ENCODE measurements at regions not wholly inside any gene's neighbourhood (a gene's known extent, or its start where the extent isn't known, plus 50 kb on each side); places are given as distances from the start of the nearest gene placed in this dataset.

DNA sequence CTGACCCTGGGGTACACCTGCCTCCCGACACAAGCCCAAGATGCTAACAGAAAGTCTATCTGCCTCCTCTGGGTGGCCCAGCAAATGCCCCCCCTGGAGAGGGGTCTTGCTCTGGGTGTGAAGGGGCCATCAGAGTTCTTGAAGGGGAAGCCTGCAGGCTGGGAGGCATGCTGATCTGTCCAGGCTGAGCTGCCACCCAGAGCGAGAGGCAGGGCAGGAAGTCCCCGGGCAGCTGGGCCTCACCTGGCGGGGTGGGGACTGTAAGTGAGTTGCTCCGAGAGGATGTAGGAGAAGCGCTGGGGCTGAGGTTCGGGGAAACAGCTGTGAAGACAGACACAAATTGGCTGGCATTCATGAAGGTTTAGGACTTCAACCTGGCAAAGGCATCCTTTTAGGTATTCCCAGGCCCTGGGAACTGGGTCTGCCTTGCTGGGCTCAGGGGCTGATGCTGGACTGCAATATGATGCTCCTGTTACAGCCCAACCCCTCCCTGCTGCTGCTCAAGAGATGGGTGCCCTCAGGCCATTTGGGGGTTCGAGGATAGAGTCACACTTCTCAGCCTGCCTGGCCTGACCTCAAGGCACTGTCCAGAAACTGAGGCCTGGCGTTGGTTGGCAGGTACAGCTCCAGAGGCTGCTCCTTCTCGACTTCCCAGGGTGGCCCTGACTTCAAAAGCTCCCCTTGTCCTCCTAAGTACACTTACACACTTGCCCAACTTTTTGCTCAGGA, 60.2 kb upstream of the LYVE1 start:
- H3K36me3 Mint-ChIP-seq (ENCODE audit: low read depth) = peaks cover 12% of the 10 kb centered on the region
- TF ChIP-seq CTCF (IDR thresholded peaks at IDR 0.05) = no peak
- DNase-seq = no peak
- no peak overlapping the region for H3K4me3 Mint-ChIP-seq
- H3K27me3 Mint-ChIP-seq (ENCODE audit: low read depth, poor library complexity) = no peaks in the 10 kb centered on the region
- H3K9me3 Mint-ChIP-seq = no peaks in the 10 kb centered on the region
- no peak overlapping the region for H3K27ac Mint-ChIP-seq
- peaks cover 33% of the 10 kb centered on the region for H3K4me1 Mint-ChIP-seq

DNA sequence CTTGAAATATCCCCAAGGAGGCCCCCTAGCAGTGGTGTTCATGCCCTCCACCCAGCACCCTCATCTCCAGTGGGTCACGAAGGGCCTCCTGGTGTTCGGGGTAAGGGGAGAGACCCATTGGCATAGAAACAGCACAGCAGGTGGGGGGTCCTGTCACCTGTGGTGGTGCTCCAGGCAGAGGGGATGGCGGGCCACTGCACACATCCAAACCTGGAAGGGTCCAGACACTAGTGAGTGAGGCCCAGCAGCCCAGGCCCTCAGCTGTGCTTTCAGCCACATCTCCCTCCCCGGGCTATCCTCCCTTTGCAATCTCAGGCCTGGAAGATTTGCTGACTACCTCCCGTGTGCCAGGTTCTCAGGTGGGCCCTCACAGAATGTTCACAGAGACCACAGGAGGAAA, 59.4 kb upstream of the LYVE1 start:
- no peak overlapping the region for H3K27ac Mint-ChIP-seq

GRCh38 chr11:10627291-10627690, 58.8 kb upstream of the LYVE1 start:
- Mint-ChIP-seq H3K4me1 (peaks cover 38% of the 10 kb centered on the region), H3K36me3 (ENCODE audit: low read depth) (peaks cover 12% of the 10 kb centered on the region), H3K9me3 (no peaks in the 10 kb centered on the region), H3K27me3 (ENCODE audit: low read depth, poor library complexity) (no peaks in the 10 kb centered on the region), H3K27ac (no peak overlapping the region), H3K4me3 (no peak overlapping the region)
- no peak for TF ChIP-seq CTCF (IDR thresholded peaks at IDR 0.05)
- no peak for DNase-seq

More for the DNA sequence above, 59.4 kb upstream of the LYVE1 start:
- H3K36me3 Mint-ChIP-seq (ENCODE audit: low read depth) = peaks cover 12% of the 10 kb centered on the region
- H3K9me3 Mint-ChIP-seq = no peaks in the 10 kb centered on the region
- TF ChIP-seq CTCF (IDR thresholded peaks at IDR 0.05) = no peak
- H3K4me1 Mint-ChIP-seq = peaks cover 38% of the 10 kb centered on the region
- no peak overlapping the region for H3K4me3 Mint-ChIP-seq
- no peak for DNase-seq
- H3K27me3 Mint-ChIP-seq (ENCODE audit: low read depth, poor library complexity) = no peaks in the 10 kb centered on the region

DNA sequence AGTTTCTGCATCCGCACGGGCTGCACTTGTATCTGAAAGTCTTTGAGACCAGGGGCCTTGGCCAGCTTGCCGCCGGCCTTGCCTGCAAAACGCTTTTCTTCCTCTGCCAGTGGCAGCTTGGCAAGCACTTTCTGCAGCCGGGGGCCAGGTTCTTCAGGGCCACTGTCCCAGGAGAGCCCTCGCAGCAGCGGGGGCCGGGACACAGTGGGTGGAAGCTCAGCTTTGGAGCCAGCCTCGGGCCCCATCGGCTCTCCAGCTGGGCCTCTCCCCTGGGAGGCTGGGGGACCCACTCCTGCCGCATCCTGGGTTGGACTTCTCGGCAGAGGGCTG, 57.5 kb upstream of the LYVE1 start:
- Mint-ChIP-seq H3K36me3 (ENCODE audit: low read depth) (peaks cover 5% of the 10 kb centered on the region), H3K27me3 (ENCODE audit: low read depth, poor library complexity) (no peaks in the 10 kb centered on the region), H3K4me3 (no peak overlapping the region), H3K4me1 (peaks cover 38% of the 10 kb centered on the region), H3K9me3 (no peaks in the 10 kb centered on the region), H3K27ac (no peak overlapping the region)
- TF ChIP-seq CTCF (IDR thresholded peaks at IDR 0.05) = no peak
- no peak for DNase-seq

GRCh38 chr11:10625281-10625981, 57.0 kb upstream of the LYVE1 start:
- Mint-ChIP-seq H3K27me3 (ENCODE audit: low read depth, poor library complexity) (no peaks in the 10 kb centered on the region), H3K36me3 (ENCODE audit: low read depth) (peaks cover 2% of the 10 kb centered on the region), H3K9me3 (no peaks in the 10 kb centered on the region), H3K4me1 (peaks cover 38% of the 10 kb centered on the region), H3K27ac (no peak overlapping the region), H3K4me3 (no peak overlapping the region)
- no peak for DNase-seq
- TF ChIP-seq CTCF (IDR thresholded peaks at IDR 0.05) = no peak
